A549 (cell line): ENCODE measurements at regions not wholly inside any gene's neighbourhood (a gene's known extent, or its start where the extent isn't known, plus 50 kb on each side); places are given as distances from the start of the nearest gene placed in this dataset.

Experiments used
- CEBPB ChIP-seq, 2 experiments: fragments of >200 bp in 1 of 2; sonication (Bioruptor Twin) in 1 of 2; formaldehyde crosslinking in 1 of 2; IDR thresholded peaks; 2 replicates each; pipeline ENCODE4 v1.6.1; 2012 to 2016
- ELK1 ChIP-seq: fragments of 150-350 bp; IDR thresholded peaks from 2 replicates; pipeline ENCODE4 v1.6.1; 2014; ENCODE audit warnings: low read depth, mild to moderate bottlenecking, low read length
- EP300 ChIP-seq, 2 experiments: fragments of >200 bp; sonication (Bioruptor Twin); formaldehyde crosslinking; IDR thresholded peaks; 2 replicates in 1 of 2; 3 replicates in 1 of 2; pipeline ENCODE4 v1.6.1; 2016 to 2017
- HMGXB4 ChIP-seq: fragments of 250-450 bp; sonication (Bioruptor Pico); IDR thresholded peaks from 2 replicates; pipeline ENCODE4 v1.5.0; 2021; ENCODE audit warnings: mild to moderate bottlenecking, moderate library complexity, borderline replicate concordance
- JUN ChIP-seq, 2 experiments: fragments of >200 bp; sonication (Bioruptor Twin); formaldehyde crosslinking; IDR thresholded peaks; 2 replicates in 1 of 2; 3 replicates in 1 of 2; pipeline ENCODE4 v1.6.1; 2016 to 2017
- MYC ChIP-seq: IDR thresholded peaks from 2 replicates; pipeline ENCODE4 v1.6.1; 2012; ENCODE audit warnings: mild to moderate bottlenecking, inconsistent platforms, low read length, improper control_type of control experiment, borderline replicate concordance
- POLR2A ChIP-seq: IDR thresholded peaks from 2 replicates; pipeline ENCODE4 v1.6.1; 2012; ENCODE audit warnings: mild to moderate bottlenecking, low read length
- POLR2AphosphoS2 ChIP-seq: conservative IDR thresholded peaks from 2 replicates; pipeline ENCODE4 v1.6.1; 2012; ENCODE audit warnings: low read length, improper control_type of control experiment, inconsistent platforms
- REST ChIP-seq: fragments of 200-600 bp; sonication (generic); IDR thresholded peaks from 2 replicates; pipeline ENCODE4 v1.6.1; 2016; ENCODE audit warnings: antibody characterized with exemption, mild to moderate bottlenecking, moderate library complexity
- RFX5 ChIP-seq: fragments of 450-650 bp; IDR thresholded peaks from 2 replicates; pipeline ENCODE4 v1.7.1; 2014; ENCODE audit warnings: antibody characterized with exemption, mild to moderate bottlenecking, moderate library complexity
- SMC3 ChIP-seq: fragments of >200 bp; sonication (Bioruptor Twin); formaldehyde crosslinking; IDR thresholded peaks from 3 replicates; pipeline ENCODE4 v1.6.1; 2018; ENCODE audit warnings: inconsistent platforms
- ZFP36 ChIP-seq: fragments of 450-650 bp; IDR thresholded peaks from 2 replicates; pipeline ENCODE4 v1.6.1; 2014; ENCODE audit warnings: borderline replicate concordance; ENCODE audit not compliant: partially characterized antibody
- ZSCAN20 ChIP-seq: fragments of 250-450 bp; sonication (Bioruptor Pico); IDR thresholded peaks from 2 replicates; pipeline ENCODE4 v1.8.0; 2022; ENCODE audit warnings: mild to moderate bottlenecking, moderate library complexity
- TF ChIP-seq, protein P1 (sequence below): fragments of >200 bp; sonication (Bioruptor Twin); formaldehyde crosslinking; IDR thresholded peaks from 3 replicates; pipeline ENCODE4 v1.5.1; 2016

DNA sequence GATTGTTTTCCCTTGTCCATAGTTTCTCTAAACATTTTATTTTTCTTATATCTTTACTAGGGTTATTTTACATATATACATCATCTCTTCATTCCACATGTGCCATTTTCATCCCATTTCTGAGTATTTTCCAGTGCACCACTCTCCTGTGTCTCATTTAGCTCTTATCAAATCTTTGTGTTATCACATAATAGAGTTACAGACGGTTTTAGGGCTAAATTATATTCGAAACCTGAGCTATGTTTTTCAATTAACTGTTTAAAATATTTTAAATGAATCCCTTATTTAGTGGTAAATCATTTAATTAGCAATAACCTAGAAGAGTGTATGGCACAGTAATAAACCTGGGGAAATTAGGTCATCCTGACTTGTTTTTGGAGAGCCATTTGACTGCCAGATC, 160.4 kb upstream of the DCN start:
- TF ChIP-seq, protein P1, sequence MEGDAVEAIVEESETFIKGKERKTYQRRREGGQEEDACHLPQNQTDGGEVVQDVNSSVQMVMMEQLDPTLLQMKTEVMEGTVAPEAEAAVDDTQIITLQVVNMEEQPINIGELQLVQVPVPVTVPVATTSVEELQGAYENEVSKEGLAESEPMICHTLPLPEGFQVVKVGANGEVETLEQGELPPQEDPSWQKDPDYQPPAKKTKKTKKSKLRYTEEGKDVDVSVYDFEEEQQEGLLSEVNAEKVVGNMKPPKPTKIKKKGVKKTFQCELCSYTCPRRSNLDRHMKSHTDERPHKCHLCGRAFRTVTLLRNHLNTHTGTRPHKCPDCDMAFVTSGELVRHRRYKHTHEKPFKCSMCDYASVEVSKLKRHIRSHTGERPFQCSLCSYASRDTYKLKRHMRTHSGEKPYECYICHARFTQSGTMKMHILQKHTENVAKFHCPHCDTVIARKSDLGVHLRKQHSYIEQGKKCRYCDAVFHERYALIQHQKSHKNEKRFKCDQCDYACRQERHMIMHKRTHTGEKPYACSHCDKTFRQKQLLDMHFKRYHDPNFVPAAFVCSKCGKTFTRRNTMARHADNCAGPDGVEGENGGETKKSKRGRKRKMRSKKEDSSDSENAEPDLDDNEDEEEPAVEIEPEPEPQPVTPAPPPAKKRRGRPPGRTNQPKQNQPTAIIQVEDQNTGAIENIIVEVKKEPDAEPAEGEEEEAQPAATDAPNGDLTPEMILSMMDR, result no peak
- no peak for TF ChIP-seq EP300 (IDR thresholded peaks at IDR 0.05)
- no peak for TF ChIP-seq POLR2AphosphoS2
- TF ChIP-seq HMGXB4, result no peak
- no peak for TF ChIP-seq REST
- TF ChIP-seq MYC, result no peak
- no peak for TF ChIP-seq SMC3
- TF ChIP-seq POLR2A, result no peak
- TF ChIP-seq RFX5, result no peak
- no peak for TF ChIP-seq ELK1
- no peak for TF ChIP-seq JUN (IDR thresholded peaks at IDR 0.05)
- TF ChIP-seq CEBPB (IDR thresholded peaks at IDR 0.05), result no peak
- TF ChIP-seq ZSCAN20 (CRISPR knock-in tag), result no peak
- TF ChIP-seq ZFP36, result no peak
